Fibroblast of villous mesenchyme (primary cell): ENCODE measurements at regions not wholly inside any gene's neighbourhood (a gene's known extent, or its start where the extent isn't known, plus 50 kb on each side); places are given as distances from the start of the nearest gene placed in this dataset.
A peak's percentile ranks its signal among the peaks of the same experiment; 100 is the strongest.

Experiments
- DNase-seq: peaks from one replicate; pipeline ENCODE4 v3.0.0-alpha.2; 2010; ENCODE audit warnings: low read depth
- H3K4me3 ChIP-seq: 2 replicates; pipeline ENCODE4 v1.5.1; 2011; ENCODE audit warnings: low read depth, mild to moderate bottlenecking, low read length
- TF ChIP-seq, protein P1 (sequence below): IDR thresholded peaks from 2 replicates; pipeline ENCODE4 v1.5.1; 2012; ENCODE audit warnings: low read depth, mild to moderate bottlenecking, low read length; ENCODE audit not compliant: insufficient read depth

DNA sequence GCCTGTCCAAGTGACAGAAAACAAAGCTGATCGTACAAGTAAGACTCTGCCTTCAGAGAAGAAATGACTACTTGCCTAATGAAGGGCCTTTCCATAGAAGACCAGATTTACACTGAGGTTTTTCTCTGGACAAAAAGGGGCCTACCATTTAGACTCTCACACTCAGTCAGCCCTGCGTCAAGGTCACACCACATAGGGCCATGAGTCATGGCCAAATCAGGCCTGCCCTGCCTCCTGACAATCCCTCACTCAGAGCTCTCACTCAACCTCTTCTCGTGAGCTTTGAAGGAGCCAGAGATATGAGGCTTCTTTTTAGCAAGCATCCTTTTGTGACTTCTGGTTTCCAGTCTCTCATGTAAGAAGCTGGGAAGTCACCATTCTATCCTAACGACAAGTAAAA lies 68.1 kb upstream of the NMNAT3 start:
- DNase-seq: peak; percentile 39
- TF ChIP-seq, protein P1, sequence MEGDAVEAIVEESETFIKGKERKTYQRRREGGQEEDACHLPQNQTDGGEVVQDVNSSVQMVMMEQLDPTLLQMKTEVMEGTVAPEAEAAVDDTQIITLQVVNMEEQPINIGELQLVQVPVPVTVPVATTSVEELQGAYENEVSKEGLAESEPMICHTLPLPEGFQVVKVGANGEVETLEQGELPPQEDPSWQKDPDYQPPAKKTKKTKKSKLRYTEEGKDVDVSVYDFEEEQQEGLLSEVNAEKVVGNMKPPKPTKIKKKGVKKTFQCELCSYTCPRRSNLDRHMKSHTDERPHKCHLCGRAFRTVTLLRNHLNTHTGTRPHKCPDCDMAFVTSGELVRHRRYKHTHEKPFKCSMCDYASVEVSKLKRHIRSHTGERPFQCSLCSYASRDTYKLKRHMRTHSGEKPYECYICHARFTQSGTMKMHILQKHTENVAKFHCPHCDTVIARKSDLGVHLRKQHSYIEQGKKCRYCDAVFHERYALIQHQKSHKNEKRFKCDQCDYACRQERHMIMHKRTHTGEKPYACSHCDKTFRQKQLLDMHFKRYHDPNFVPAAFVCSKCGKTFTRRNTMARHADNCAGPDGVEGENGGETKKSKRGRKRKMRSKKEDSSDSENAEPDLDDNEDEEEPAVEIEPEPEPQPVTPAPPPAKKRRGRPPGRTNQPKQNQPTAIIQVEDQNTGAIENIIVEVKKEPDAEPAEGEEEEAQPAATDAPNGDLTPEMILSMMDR: no peak
- H3K4me3 ChIP-seq: no peak overlapping the region

DNA sequence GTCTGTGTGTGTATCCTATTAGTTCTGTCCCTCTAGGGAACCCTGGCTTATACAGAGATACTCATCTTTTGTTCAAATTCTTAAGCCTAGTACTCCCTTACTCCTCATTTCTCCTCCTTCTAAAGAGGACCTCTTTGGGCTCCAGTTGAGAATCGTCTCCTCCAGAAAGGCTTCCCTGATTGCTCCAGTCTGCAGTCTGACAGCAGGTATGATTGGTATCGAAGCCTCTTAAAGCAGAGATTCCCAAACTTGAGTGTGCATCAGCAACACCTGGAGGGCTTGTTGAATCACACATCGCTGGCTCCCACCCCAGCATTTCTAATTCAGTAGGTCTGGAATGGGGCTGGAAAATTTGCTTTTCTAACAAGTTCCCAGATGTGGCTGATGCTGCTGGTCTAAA lies 60.9 kb upstream of the NMNAT3 start:
- H3K4me3 ChIP-seq: no peak overlapping the region
- DNase-seq: no peak
- TF ChIP-seq, protein P1: no peak

DNA sequence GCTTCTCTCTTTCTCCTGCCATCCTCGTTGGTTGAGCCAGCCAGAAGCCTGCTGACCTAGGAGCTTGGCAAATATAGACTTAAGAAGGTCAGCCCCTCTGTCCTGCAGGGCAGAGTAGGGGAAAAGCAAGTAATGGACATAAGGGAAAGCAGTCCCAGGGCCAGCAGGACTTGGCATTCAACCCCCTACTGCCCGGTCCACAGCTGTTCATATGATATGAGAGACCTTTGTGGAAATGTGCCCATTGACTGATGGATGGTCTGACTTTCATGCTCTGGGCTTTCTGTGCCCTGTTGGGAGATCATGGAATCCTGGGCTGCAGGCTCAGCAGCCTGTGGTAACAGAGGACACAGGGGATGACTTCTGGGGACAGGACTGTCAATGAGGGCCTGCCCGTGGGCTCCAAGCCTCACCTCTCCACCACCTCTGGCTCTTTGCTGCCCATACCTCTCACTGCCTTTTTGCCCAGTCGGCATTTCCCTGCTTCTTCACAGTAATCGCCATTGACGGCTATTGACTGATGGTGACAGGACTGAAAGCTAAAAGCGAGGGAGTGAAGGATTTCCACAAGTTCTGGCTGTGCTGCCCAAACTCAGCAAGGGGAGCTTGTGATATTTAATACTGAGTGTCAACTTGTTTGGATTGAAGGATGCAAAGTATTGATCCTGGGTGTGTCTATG lies 60.0 kb upstream of the NMNAT3 start:
- TF ChIP-seq, protein P1: no peak
- no peak overlapping the region for H3K4me3 ChIP-seq
- DNase-seq: no peak

DNA sequence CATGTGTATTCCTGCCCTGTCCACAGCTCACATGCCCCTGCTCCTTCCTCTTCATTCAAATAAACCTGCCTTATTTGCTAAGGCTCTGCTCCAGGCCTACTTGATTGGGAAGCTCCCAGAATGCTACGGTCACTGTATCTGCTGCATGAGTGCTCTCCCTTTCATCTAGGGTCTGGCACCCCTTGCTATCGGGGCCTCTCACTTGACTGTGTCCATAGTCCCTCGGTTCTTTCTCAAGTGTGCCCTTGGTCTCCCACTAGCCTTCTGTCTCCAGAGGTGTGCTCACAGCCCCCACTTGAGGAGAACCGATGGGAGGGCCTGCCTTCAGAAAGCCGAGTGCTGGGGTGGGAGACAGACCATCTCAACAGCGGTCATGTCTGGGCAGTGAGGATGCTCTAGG lies 57.4 kb upstream of the NMNAT3 start:
- DNase-seq: no peak
- TF ChIP-seq, protein P1: no peak

DNA sequence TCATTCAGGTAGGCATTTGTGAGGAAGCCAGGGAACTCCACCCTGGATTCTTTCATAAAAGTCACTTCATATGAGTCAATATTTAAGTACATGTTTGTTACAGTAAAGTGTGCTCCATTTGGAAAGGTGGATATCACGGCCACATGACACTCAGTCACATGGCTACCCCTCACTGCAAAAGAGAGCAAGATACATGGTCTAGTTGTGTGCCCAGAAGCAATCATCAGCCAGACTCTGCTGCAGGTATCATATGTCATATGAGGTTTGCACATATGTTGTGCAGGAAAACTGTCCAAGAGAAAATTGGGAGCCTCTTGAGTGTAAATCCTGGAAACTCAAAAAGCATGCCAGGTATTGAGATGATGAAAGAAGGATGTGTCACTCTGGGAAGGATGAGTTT lies 55.0 kb upstream of the NMNAT3 start:
- TF ChIP-seq, protein P1: no peak
- H3K4me3 ChIP-seq: no peak overlapping the region
- DNase-seq: no peak

More for the DNA sequence above, 57.4 kb upstream of the NMNAT3 start:
- no peak overlapping the region for H3K4me3 ChIP-seq

DNA sequence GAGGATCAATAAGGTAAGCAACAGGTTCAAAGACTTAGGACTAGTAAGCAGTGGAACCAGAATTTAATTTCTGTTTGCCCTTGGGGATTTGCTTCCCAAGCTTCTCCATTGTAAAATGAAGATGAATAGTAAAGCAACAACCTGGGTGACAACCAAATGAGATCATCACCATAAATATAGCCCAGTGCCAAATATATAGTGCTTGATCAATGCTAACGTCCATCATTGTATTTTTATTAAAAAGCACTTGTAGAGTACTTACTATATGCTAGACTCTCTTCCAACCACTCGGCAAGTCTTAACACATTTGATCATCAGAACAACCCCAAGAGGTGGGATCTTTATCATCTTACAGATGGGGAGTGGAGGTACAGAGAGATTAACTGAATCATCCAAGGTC lies 51.5 kb upstream of the NMNAT3 start:
- no peak overlapping the region for H3K4me3 ChIP-seq
- DNase-seq: no peak
- TF ChIP-seq, protein P1: no peak

DNA sequence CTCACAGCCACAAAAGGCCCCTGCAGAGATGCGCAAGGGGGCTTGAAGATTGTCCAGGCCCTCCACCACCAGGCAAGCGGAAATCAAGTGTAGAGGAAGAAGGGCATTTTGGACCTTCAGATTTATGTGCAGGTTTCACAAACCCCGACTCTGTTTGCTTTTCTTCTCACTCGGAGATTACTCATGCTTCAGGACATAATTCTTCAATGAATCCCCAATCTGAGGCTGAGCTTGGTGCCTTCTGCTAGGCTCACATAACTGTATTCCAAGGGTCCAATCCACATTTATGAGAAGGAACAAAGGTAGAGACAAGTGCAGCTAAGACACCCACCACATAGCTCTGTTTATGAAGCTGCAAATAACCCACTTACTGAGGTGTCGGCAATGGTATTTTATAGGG lies 50.6 kb upstream of the NMNAT3 start:
- H3K4me3 ChIP-seq: no peak overlapping the region
- no peak for DNase-seq
- TF ChIP-seq, protein P1: no peak
